ENCODE measurements at regions not wholly inside any gene's neighbourhood (a gene's known extent, or its start where the extent isn't known, plus 50 kb on each side); places are given as distances from the start of the nearest gene placed in this dataset.

DNA sequence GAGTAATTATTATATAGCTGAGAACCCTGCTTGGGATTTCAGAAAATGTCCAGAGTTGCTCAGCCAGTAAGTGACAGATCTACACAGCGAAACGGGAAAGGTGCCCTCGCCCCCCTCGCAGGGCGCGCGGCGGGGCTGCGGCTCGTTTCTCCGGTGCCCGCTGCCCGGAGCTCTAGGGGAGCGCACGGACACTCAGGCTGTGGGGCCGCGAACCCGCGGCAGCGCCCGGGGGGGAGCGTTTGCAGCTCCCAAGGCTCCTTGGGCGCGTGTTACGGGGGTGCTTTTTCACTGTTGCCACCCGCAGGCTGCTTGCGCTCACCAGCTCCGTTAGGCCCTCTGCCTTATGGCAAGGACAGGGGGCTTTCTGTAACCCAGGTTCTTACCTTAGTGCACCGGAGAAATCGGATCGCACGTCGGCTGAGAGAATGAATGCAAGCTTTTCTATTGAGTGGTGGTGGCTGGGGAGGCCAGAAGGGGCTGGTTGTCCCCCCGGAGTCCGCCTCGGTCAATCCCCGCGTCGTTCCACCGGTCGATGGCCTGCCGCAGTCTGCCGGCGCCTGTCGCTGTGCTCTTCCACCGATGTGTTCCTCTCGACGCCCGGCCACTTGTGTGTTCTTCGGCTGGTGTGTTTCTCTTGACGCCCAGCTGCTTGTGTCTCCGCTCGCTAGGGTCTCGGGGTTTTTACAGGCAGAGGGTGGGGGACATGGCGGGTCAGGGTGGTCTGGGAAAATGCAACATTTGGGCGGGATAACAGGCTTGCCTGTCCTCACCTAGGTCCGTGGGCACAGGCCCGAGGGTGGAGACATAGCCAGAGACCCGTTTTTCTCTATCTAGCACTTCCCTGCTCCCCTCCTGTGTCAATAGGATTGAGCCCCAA, 758.8 kb upstream of the DDX18 start:
- no peaks in the 10 kb centered on the region for H3K4me1 Mint-ChIP-seq
- H3K9me3 Mint-ChIP-seq: peaks cover 17% of the 10 kb centered on the region
- H3K27ac Mint-ChIP-seq: no peak overlapping the region
- no peak for DNase-seq
- H3K4me3 Mint-ChIP-seq: no peak overlapping the region
- CTCF ChIA-PET: no interaction called here
- no peaks in the 10 kb centered on the region for H3K27me3 Mint-ChIP-seq
- no peaks in the 10 kb centered on the region for H3K36me3 Mint-ChIP-seq

DNA sequence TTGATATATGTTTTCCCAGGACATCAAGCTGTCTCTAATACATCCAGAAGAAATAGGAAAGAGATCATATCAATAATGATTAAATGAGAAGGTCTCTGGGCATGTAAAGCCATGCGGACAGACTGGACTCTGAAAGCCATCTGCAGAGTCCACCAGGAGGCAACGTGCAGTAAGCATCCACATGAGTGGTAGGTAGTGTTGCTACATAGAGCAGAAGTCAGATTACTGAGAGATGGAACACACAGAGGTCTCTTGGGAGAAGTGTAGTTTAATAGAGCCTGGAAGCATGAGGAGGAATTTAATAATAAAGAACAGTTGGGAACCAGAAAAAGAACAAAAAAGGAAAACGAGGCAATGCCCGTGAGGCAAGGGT, 758.1 kb upstream of the DDX18 start:
- Mint-ChIP-seq H3K27ac (no peak overlapping the region), H3K9me3 (peaks cover 17% of the 10 kb centered on the region), H3K36me3 (no peaks in the 10 kb centered on the region), H3K4me1 (no peaks in the 10 kb centered on the region), H3K27me3 (no peaks in the 10 kb centered on the region), H3K4me3 (no peak overlapping the region)
- CTCF ChIA-PET: no interaction called here
- no peak for DNase-seq

DNA sequence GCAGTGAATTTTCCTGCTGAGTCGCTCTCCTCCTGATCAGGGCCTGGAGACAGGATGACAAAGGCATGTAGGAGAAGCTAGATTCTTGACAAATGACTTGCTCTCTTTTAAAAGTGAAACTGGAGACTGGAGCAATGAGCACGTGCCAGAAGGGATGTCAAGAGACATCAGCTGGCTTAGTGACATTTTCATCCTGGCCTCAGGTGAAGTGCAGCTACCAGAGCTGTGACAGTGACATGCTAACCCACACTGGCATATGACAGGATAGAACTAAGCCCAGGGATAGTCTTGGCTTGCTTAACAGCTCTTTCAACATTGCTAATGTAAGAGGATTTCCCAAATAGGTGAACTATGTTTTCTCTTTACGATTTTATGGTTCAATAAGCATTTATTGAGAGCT, 757.5 kb upstream of the DDX18 start:
- Mint-ChIP-seq H3K4me3 (no peak overlapping the region), H3K27ac (no peak overlapping the region), H3K4me1 (no peaks in the 10 kb centered on the region), H3K27me3 (no peaks in the 10 kb centered on the region), H3K9me3 (peaks cover 17% of the 10 kb centered on the region), H3K36me3 (no peaks in the 10 kb centered on the region)
- no peak for DNase-seq
- CTCF ChIA-PET: no interaction called here

DNA sequence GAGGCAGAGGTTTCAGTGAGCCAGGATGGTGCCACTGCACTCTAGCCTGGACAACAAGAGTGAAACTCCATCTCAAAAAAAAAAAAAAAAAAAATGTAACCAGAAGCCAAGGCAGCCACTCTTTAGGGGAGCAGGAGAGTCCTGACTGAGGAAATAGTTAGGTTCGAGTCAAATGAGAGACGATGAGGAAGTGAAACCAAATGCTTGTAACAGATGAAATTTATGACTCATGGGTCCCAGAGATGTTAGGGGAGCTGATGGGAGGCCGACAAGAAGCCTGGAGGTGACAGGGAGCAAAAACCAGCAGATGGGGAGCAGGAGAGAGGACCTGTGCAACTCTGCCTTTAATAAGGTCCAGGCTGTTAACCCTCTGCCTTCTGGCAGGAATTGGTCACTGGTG, 756.1 kb upstream of the DDX18 start:
- no peaks in the 10 kb centered on the region for H3K36me3 Mint-ChIP-seq
- H3K9me3 Mint-ChIP-seq: peaks cover 15% of the 10 kb centered on the region
- no peaks in the 10 kb centered on the region for H3K4me1 Mint-ChIP-seq
- DNase-seq: no peak
- no peak overlapping the region for H3K27ac Mint-ChIP-seq
- no peak overlapping the region for H3K4me3 Mint-ChIP-seq
- CTCF ChIA-PET: no interaction called here
- H3K27me3 Mint-ChIP-seq: no peaks in the 10 kb centered on the region

DNA sequence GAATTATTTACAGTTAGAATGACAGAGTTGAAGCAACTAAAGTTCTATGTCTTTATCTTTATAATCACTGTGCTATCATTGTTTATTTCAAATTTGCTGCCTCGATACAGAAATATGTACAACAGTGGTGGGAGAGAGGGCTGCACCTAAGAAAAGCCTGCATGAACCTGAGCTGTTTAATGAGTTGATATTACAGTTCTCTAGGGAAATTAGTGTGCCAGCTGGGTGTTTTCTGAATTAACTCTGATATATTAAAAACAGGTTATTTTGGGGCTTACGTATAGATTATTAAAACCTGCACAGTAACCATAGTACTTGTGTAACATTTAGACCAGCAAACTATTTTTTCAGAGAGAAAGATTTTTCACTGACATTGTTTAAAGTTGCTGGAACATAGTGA, 750.5 kb upstream of the DDX18 start:
- Mint-ChIP-seq H3K36me3 (no peaks in the 10 kb centered on the region), H3K27me3 (no peaks in the 10 kb centered on the region), H3K4me3 (no peak overlapping the region), H3K9me3 (peaks cover 5% of the 10 kb centered on the region), H3K4me1 (no peaks in the 10 kb centered on the region), H3K27ac (no peak overlapping the region)
- DNase-seq: no peak
- CTCF ChIA-PET: no interaction called here

DNA sequence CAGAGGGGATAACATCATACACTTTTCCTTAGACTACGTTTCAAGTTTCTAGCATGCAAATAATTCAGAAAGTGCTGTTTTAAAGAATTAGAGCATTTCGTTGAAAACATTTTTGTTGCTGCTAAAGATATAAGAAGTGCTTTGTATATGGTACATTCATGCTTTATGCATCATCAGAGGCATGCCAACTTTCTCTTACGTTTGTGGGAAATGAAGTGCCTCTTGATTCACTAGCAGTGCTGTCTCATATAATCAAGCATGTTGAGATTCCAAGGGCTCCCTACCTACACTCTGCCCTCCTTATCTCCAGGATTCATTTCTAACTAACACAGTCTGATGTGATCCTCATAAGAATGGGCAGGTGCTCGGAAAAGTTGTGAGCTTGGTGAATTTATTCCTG, 748.6 kb upstream of the DDX18 start:
- H3K27ac Mint-ChIP-seq: no peak overlapping the region

DNA sequence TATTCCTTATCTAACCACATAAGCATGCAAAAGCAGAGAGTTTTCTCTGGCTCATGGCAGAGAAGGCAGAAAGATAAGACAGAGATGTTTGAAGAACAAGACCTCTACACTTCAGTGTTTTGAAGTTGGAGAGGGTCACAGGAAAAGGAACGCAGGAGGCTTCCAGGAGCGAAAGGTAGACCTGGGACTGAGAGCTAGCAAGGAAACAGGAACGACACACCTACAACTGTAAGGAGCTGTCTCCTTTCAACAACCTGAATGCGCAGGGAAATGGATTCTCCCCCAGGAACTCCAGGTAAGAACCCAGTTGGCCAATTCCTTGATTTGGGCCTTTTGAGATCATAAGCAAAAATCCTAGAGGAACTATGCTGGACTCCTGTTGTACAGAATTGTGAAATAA, 746.6 kb upstream of the DDX18 start:
- Mint-ChIP-seq H3K36me3 (no peaks in the 10 kb centered on the region), H3K4me1 (no peaks in the 10 kb centered on the region), H3K27ac (no peak overlapping the region), H3K4me3 (no peak overlapping the region), H3K27me3 (no peaks in the 10 kb centered on the region), H3K9me3 (peaks cover 8% of the 10 kb centered on the region)
- CTCF ChIA-PET: no interaction called here
- no peak for DNase-seq

More for the DNA sequence above, 748.6 kb upstream of the DDX18 start:
- CTCF ChIA-PET: no interaction called here
- Mint-ChIP-seq H3K4me3 (no peak overlapping the region), H3K4me1 (no peaks in the 10 kb centered on the region), H3K27me3 (no peaks in the 10 kb centered on the region), H3K36me3 (no peaks in the 10 kb centered on the region), H3K9me3 (peaks cover 8% of the 10 kb centered on the region)
- no peak for DNase-seq

DNA sequence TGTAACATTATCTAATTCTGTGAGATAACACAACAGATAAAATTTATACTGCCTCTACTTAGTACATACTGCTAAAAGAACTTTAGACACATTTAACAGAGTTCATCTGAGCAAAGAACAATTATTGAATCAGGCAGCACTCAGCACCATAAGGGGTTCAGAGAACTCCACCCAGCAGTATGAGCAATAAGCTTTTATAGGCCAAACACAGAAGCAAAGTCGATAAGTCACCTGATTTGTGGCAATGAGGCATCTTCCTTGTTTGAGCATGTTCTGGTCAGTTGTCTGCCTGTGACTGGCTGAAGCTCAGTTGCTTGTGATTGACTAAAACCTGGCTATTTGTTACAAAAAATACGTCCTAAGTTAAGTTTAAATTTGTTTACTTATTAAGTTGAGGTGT, 746.1 kb upstream of the DDX18 start:
- H3K4me1 Mint-ChIP-seq: no peaks in the 10 kb centered on the region
- CTCF ChIA-PET: no interaction called here
- H3K27me3 Mint-ChIP-seq: no peaks in the 10 kb centered on the region
- H3K9me3 Mint-ChIP-seq: peaks cover 8% of the 10 kb centered on the region
- no peak overlapping the region for H3K4me3 Mint-ChIP-seq
- no peak overlapping the region for H3K27ac Mint-ChIP-seq
- H3K36me3 Mint-ChIP-seq: no peaks in the 10 kb centered on the region
- no peak for DNase-seq

DNA sequence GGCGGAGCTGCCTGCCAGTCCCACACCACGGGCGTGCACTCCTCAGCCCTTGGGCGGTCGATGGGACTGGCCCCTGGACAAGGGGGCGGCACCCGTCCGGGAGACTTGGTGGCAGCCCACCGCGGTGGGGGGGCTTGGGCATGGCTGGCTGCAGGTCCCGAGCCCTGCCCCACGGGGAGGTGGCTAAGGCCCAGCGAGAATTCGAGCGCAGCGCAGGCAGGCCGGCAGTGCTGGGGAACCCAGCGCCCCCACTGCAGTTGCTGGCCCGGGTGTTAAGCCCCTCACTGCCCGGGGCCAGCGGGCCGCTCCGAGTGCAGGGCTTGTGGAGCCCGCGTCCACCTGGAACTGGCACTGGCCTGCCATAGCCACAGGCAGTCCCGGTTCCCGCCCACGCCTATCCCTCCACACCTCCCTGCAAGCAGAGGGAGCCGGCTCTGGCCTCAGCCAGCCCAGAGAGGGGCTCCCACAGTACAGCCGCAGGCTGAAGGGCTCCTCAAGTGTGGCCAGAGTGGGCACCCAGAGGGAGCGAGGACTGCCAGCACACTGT, 742.9 kb upstream of the DDX18 start:
- no peak overlapping the region for H3K4me3 Mint-ChIP-seq
- H3K4me1 Mint-ChIP-seq: no peaks in the 10 kb centered on the region
- no peak for DNase-seq
- peaks cover 7% of the 10 kb centered on the region for H3K9me3 Mint-ChIP-seq
- no peak overlapping the region for H3K27ac Mint-ChIP-seq
- H3K27me3 Mint-ChIP-seq: no peaks in the 10 kb centered on the region
- no peaks in the 10 kb centered on the region for H3K36me3 Mint-ChIP-seq
- CTCF ChIA-PET: no interaction called here

DNA sequence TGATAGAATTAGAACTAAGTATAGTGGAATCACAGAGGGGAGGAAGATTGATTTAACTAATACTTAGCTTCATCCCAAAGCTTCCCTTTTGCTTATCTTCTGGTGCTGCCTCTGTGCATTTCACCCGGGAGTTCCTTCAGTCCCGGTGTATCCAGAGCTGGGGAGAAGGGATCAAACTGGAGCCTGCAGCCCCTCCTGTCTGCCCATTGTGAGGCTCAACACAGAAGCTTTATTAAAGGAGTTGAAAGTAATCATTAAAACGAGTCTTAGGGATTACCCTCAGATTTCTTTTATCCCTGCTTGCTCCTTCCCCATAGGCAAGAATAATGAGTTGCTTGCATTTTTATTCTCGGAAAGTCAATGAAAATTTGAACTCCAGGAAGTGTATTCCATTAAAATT, 739.7 kb upstream of the DDX18 start:
- no peak for DNase-seq
- no peak overlapping the region for H3K4me3 Mint-ChIP-seq
- CTCF ChIA-PET: no interaction called here
- no peaks in the 10 kb centered on the region for H3K36me3 Mint-ChIP-seq
- no peaks in the 10 kb centered on the region for H3K27me3 Mint-ChIP-seq
- peaks cover 28% of the 10 kb centered on the region for H3K9me3 Mint-ChIP-seq
- no peaks in the 10 kb centered on the region for H3K4me1 Mint-ChIP-seq
- no peak overlapping the region for H3K27ac Mint-ChIP-seq

DNA sequence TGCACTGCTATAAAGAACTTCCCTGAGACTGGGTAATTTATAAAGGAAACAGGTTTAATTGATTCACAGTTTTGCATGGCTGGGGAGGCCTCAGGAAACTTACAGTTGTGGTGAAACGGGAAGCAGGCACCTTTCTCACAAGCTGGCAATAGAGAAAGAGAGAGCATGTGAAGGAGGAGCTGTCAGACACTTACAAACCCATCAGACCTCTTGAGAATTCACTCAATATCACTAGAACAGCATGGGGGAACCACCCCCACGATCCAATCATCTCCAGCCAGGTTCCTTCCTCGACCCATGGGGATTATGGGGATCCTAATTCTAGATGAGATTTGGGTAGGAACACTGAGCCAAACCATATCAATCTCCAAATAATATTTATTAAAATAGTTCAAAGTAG, 729.2 kb upstream of the DDX18 start:
- Mint-ChIP-seq H3K27ac (no peak overlapping the region), H3K36me3 (no peaks in the 10 kb centered on the region), H3K9me3 (peaks cover 2% of the 10 kb centered on the region), H3K27me3 (no peaks in the 10 kb centered on the region), H3K4me1 (no peaks in the 10 kb centered on the region), H3K4me3 (no peak overlapping the region)
- CTCF ChIA-PET: no interaction called here
- DNase-seq: no peak

DNA sequence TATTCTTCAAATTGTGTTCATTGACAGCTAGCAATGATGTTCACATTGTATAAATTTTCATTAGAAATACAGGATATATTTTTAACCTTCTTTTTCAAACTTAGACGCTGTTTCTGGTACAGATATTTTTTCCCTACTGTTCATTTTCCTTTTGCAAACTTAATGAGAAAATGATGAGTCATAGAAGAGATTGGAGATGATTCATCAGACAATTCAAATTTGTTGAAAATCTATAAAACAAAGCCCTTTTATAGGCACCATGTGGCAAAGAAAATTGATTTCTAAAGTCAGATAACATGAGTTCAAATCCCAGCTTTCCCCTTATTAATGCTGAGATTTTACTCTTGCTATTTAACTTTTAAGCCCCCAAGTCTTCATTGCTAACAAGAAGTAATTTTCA, 728.8 kb upstream of the DDX18 start:
- peaks cover 2% of the 10 kb centered on the region for H3K9me3 Mint-ChIP-seq
- no peaks in the 10 kb centered on the region for H3K36me3 Mint-ChIP-seq
- H3K4me3 Mint-ChIP-seq: no peak overlapping the region
- H3K27me3 Mint-ChIP-seq: no peaks in the 10 kb centered on the region
- no peak overlapping the region for H3K27ac Mint-ChIP-seq
- CTCF ChIA-PET: no interaction called here
- DNase-seq: no peak
- H3K4me1 Mint-ChIP-seq: no peaks in the 10 kb centered on the region

DNA sequence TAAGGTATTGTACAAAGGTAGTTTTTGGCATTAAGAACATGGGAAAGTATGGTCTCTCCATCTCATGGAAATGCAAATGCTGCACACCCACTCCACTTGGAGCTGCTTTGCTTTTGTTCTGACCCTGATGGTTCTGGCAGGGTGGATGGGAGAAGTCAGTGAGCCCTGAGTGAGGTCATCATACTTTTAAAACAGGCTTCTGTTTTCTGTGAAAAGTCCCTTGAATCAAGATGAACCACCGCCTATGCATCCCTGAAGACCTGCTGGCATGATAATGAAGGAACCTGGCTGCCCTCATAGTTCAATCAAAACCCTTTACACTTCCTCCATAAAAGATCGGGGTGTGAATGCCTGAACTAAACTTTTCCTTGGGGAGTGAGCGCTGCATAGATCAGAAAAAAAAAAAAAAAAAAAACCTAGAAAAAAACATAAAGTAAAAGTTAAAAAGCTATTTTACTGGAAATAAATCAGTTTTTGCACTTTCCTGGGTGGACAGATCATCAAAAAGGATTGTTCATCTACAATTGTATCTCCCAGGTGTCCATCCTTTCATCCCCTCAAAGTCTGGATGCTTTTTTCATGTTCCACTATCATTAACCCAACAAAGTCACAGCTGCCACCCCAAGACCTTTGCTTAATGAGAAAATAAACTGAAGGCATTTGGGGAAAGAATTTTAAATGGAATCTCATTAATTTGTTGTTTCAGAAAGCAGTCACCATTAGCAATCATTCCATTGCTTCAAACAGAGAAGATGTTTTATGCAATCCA, 728.1 kb upstream of the DDX18 start:
- CTCF ChIA-PET: interaction anchor here (0.6 kb wide), 1 partner anchor 60 kb away, joined by 3 read pairs; no protein-coding TSS in a partner anchor
- no peak overlapping the region for H3K27ac Mint-ChIP-seq
- H3K36me3 Mint-ChIP-seq: no peaks in the 10 kb centered on the region
- no peaks in the 10 kb centered on the region for H3K27me3 Mint-ChIP-seq
- H3K4me1 Mint-ChIP-seq: no peaks in the 10 kb centered on the region
- H3K4me3 Mint-ChIP-seq: no peak overlapping the region
- no peak for DNase-seq
- no peaks in the 10 kb centered on the region for H3K9me3 Mint-ChIP-seq

DNA sequence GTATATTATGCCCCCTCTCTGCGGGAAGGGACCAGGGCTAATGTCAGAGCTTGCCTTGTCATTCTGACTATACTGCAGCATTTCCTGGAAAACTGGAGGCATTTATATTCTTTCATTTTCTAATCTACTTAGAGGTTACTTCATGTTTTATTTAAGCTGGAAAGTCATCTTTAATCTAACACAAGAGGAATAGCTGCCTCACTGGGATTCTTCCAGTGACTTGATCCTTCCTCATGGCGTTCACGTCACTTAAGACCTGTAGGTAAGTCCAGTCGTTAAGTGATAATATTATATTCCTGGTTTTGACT, 727.6 kb upstream of the DDX18 start:
- Mint-ChIP-seq H3K4me3 (no peak overlapping the region), H3K27ac (no peak overlapping the region), H3K36me3 (no peaks in the 10 kb centered on the region), H3K9me3 (no peaks in the 10 kb centered on the region), H3K27me3 (no peaks in the 10 kb centered on the region), H3K4me1 (no peaks in the 10 kb centered on the region)
- DNase-seq: no peak
- CTCF ChIA-PET: interaction anchor here (0.6 kb wide), 1 partner anchor 60 kb away, joined by 3 read pairs; no protein-coding TSS in a partner anchor
